ENCODE measurements at regions not wholly inside any gene's neighbourhood (a gene's known extent, or its start where the extent isn't known, plus 50 kb on each side); places are given as distances from the start of the nearest gene placed in this dataset.

DNA sequence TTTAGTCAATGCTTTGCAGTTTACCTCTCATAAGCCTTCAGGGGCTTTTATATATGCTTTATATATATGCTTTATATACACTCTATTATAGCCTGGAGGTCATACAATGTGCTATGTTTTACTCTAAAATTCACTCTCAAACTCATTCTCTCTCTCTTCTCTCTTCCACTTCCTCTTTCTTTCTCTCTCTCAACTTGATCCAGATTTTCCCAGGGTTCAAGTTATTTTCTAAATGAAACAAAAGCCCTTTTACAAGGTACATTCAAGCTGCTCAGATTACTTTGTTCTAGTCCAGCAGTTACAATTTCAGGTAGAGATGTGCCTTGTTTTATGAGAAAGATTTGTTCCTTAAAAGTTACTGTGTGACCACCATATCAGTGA is 79.6 kb upstream of the ACP3 start:
- TF ChIP-seq, protein P1, sequence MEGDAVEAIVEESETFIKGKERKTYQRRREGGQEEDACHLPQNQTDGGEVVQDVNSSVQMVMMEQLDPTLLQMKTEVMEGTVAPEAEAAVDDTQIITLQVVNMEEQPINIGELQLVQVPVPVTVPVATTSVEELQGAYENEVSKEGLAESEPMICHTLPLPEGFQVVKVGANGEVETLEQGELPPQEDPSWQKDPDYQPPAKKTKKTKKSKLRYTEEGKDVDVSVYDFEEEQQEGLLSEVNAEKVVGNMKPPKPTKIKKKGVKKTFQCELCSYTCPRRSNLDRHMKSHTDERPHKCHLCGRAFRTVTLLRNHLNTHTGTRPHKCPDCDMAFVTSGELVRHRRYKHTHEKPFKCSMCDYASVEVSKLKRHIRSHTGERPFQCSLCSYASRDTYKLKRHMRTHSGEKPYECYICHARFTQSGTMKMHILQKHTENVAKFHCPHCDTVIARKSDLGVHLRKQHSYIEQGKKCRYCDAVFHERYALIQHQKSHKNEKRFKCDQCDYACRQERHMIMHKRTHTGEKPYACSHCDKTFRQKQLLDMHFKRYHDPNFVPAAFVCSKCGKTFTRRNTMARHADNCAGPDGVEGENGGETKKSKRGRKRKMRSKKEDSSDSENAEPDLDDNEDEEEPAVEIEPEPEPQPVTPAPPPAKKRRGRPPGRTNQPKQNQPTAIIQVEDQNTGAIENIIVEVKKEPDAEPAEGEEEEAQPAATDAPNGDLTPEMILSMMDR (conservative IDR thresholded peaks at IDR 0.05; ENCODE audit: low read depth, low read length): no peak
- TF ChIP-seq EZH2 (IDR thresholded peaks at IDR 0.05; ENCODE audit: low read length, unreplicated experiment): no peak

Data from PC-3 (cell line).